GM19239 (cell line): ENCODE measurements at regions not wholly inside any gene's neighbourhood (a gene's known extent, or its start where the extent isn't known, plus 50 kb on each side); places are given as distances from the start of the nearest gene placed in this dataset.

Experiments
- DNase-seq: peaks from one replicate; pipeline ENCODE4 v3.0.0; 2011; ENCODE audit warnings: low spot score; ENCODE audit not compliant: insufficient read length
- FAIRE-seq: peaks from 2 replicates; lab custom pipeline; 2011; peaks lifted over from hg19 to GRCh38; lab: Jason Lieb, UNC

GRCh38 chr19:28913626-28914025 is 299.3 kb downstream of the UQCRFS1 start:
- FAIRE-seq = no peak

GRCh38 chr19:28908941-28909340 is 304.0 kb downstream of the UQCRFS1 start:
- FAIRE-seq (no peak), DNase-seq (no peak)

More at GRCh38 chr19:28913626-28914025, 299.3 kb downstream of the UQCRFS1 start:
- DNase-seq = no peak

GRCh38 chr19:28907534-28907933 is 305.4 kb downstream of the UQCRFS1 start:
- FAIRE-seq = no peak

GRCh38 chr19:28905996-28906395 is 307.0 kb downstream of the UQCRFS1 start:
- DNase-seq = no peak
- FAIRE-seq = no peak

More at GRCh38 chr19:28907534-28907933, 305.4 kb downstream of the UQCRFS1 start:
- DNase-seq = no peak

GRCh38 chr19:28899703-28900102 is 313.2 kb downstream of the UQCRFS1 start:
- DNase-seq (no peak), FAIRE-seq (no peak)

GRCh38 chr19:28898249-28898648 is 314.7 kb downstream of the UQCRFS1 start:
- FAIRE-seq = no peak
- no peak for DNase-seq

- FAIRE-seq (no peak), DNase-seq (no peak)
Observed at GRCh38 chr19:28889941-28890670, 322.8 kb downstream of the UQCRFS1 start.

GRCh38 chr19:28887920-28888618 is 324.9 kb downstream of the UQCRFS1 start:
- FAIRE-seq (no peak), DNase-seq (no peak)

- FAIRE-seq (no peak), DNase-seq (no peak)
Observed at GRCh38 chr19:28886708-28887107, 326.2 kb downstream of the UQCRFS1 start.

- DNase-seq = no peak
- no peak for FAIRE-seq
Observed at GRCh38 chr19:28885965-28886364, 327.0 kb downstream of the UQCRFS1 start.

- DNase-seq (no peak), FAIRE-seq (no peak)
Observed at GRCh38 chr19:28884786-28885476, 328.0 kb downstream of the UQCRFS1 start.

- no peak for DNase-seq
- FAIRE-seq = no peak
Observed at GRCh38 chr19:28883241-28883693, 329.7 kb downstream of the UQCRFS1 start.

GRCh38 chr19:28882818-28883217 is 330.1 kb downstream of the UQCRFS1 start:
- FAIRE-seq = no peak
- no peak for DNase-seq

GRCh38 chr19:28881616-28882015 is 331.3 kb downstream of the UQCRFS1 start:
- no peak for DNase-seq
- FAIRE-seq = no peak

GRCh38 chr19:28880735-28881401 is 332.1 kb downstream of the UQCRFS1 start:
- FAIRE-seq = no peak

GRCh38 chr19:28878862-28879566 is 333.9 kb downstream of the UQCRFS1 start:
- DNase-seq (peak; percentile 22), FAIRE-seq (no peak)

More at GRCh38 chr19:28880735-28881401, 332.1 kb downstream of the UQCRFS1 start:
- DNase-seq = no peak

- no peak for DNase-seq
- no peak for FAIRE-seq
Observed at GRCh38 chr19:28876609-28877123, 336.3 kb downstream of the UQCRFS1 start.

GRCh38 chr19:28874742-28875141 is 338.2 kb downstream of the UQCRFS1 start:
- DNase-seq = no peak
- no peak for FAIRE-seq

GRCh38 chr19:28873301-28873700 is 339.6 kb downstream of the UQCRFS1 start:
- no peak for DNase-seq
- FAIRE-seq = no peak
